ENCODE measurements at regions not wholly inside any gene's neighbourhood (a gene's known extent, or its start where the extent isn't known, plus 50 kb on each side); places are given as distances from the start of the nearest gene placed in this dataset.

DNA sequence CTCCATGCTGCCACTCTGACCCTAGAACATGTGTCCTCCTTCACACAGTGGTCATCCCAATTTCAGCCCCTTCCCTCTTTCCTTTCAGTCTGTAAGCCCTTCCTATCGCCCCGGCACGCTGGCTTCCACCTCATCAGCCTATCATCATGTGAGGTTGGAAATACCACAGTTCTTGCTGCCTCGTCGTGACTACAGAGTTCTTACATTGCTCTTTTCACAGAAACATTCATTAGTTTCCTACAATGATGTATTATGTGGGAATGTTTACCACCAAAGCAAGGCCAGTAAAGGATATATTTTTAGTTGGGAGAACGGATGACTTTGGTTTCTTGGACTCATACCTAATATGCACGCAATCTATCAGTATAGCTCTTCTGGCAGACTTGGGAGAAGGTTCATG, 169.5 kb upstream of the BOD1L1 start:
- no peak for TF ChIP-seq CTCF (IDR thresholded peaks at IDR 0.05)
- TF ChIP-seq POLR2A (IDR thresholded peaks at IDR 0.05): no peak
